NCI-H446 treated with DMSO at 0.1 percent for 48 hours (cell line): ENCODE measurements at regions not wholly inside any gene's neighbourhood (a gene's known extent, or its start where the extent isn't known, plus 50 kb on each side); places are given as distances from the start of the nearest gene placed in this dataset.
A peak's percentile ranks its signal among the peaks of the same experiment; 100 is the strongest.

ENCODE experiments used
- DNase-seq: peaks from one replicate; lab custom pipeline; 2025; lab: John Stamatoyannopoulos, UW

DNA sequence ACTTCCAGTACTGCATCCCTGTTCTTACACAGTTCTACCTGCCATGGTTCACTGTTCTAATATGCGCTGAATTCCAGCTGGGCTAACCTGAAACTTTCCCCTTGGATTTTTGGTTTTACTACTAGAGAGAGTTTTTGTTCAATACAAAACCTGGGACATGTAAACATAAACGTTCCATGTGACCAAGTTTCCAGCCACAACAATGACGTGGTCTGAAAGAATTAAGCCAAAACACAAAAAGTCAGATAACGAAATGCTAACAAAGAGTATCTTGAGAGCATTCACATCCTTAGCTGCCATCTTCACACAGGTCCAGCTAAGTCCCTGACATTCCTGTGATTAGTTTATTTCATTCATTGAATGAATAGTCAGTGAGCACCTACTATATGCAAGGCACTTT lies 467.0 kb upstream of the PKDCC start:
- no peak for DNase-seq

DNA sequence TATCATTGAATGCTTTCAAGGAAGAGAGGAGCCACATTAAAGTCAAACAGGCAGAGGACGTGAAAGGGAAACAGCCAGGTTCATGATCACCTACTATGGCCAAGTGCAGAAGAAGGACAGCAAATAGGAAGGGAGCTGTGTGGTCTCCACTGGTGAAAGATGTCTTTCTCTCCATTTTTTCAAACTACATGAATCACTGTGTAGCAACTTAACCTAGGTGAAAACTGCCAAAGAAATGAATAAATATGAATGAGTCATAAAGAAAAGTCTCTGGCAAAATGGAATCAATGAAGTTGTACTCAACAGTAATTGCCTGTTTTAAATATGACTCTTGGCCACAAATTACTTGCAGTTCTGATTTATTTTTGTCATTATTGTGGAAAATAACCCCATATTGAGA lies 452.6 kb upstream of the PKDCC start:
- no peak for DNase-seq

DNA sequence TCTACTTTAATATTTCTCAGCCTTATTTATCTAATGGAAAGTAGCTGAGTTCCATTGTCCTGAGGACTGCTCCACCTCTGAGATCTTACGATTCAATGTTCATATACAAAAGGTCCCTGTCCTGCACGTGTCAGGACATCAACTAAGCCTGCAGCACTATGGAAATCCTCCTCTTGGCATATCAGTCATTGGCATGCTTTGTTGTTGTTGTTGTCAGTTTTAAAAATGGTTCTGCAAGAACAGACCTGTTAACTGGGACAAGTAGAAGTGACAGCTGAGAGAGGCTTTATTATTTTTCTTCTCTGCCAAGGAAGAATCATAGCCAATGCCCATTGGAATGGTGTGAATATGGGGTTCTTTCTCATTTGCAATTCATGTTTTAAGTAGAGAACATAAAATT lies 450.1 kb upstream of the PKDCC start:
- DNase-seq: peak; percentile 37

DNA sequence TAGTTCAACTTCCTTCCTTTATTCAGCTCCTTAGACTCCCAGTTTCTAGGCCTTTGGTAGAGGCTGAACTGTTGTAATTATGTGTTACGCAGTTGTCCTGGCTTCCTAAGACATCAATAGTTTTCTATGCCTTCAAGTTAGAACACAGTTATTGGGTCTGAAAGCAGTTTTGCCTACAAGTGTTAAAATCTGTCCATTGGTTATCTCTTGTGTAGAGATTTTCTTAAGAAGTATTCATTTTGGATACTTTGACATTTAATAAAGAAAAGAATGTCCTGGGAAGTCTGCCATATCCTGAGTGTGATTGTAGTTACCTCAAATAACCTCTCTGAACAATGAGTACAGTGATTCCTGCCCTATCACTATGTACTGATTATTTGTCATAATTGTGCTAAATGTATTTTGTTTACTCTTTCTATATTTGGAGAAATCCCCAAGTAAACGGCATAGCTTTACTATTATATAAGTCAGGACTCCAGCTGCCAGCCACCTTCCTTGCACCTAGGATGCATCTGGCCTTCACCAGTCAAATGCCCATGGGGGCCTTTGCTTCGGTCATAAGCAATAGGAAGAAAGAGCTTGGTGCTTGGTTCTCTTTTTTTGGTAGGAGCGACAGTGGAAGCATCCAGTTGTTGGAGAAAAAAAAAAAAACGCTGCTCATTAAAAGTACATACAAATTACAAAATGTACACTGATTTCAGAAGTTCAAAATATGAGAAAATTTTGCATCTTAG lies 449.5 kb upstream of the PKDCC start:
- DNase-seq: no peak

DNA sequence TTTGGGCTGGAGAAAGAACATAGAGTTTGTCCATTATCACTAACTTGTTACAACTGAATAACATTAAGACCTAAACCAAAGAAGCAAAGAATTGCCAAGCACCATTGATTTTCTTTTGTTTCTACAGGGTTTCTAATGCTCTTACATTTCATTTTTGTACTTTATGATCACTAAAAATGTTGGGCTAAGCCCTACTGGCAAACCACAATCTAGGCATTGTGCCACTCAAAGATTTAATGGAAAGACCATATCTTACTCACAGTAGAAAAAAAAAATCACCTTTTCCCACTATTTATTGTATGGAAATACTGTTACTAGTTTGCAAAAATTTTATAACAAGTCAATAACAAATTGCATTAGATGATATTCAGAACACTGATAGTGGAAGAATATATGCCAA lies 447.4 kb upstream of the PKDCC start:
- DNase-seq: no peak

DNA sequence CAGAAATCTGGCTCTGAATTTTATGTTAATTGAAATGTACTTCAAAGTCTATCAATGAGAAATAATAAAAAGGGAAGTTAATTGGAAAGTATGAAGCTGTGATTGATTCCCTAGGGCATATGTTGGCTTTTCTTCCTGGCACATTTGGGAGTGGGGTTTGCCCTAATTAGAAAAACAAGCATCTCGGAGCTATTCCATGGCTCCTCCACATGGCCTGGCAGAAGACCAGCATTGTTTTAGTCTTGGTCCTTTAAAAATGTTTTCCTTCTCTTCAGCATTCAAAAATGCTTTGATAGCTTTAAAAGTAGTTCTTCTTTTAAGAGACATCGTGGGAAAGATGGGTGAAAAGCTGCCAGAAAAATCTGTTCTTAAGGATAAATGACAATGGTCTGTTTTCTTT lies 445.5 kb upstream of the PKDCC start:
- DNase-seq: peak; percentile 10

DNA sequence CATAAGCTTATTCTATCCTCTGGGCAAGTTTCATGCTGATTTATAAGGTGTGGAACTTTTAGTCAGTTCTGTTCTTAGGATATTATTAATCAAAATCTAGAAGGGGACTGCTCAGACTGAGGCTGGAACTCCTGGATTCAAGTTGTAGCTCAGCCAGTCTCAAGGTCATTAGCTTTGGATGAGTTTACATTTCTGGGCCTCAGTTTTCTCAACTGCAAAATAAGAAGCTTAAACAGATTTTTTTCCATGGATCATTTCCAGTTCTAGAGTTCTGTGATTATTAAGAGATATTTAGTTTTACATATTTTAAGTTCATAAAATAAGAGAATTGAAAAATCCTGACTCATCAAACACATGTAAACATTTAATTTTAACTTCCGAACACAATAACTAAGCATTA lies 442.5 kb upstream of the PKDCC start:
- no peak for DNase-seq

DNA sequence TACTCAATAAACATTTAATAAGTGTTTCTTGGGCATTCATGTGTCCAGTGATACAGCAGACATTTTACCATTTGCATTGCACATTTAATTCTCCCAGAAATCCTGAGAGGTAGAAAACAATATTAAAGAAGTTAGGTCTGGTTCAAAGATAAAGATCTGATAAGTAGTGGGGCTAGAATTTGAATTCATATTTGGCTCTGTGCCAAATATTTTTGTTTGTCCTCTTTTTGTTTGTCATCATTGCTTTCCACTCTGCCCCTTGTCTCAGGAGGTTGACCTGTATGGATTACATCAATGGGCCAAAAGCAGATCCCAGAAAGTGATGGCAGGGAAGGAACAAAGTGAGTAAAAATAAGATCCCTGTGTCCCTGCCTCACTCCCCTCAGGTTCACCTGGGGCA lies 441.9 kb upstream of the PKDCC start:
- no peak for DNase-seq

DNA sequence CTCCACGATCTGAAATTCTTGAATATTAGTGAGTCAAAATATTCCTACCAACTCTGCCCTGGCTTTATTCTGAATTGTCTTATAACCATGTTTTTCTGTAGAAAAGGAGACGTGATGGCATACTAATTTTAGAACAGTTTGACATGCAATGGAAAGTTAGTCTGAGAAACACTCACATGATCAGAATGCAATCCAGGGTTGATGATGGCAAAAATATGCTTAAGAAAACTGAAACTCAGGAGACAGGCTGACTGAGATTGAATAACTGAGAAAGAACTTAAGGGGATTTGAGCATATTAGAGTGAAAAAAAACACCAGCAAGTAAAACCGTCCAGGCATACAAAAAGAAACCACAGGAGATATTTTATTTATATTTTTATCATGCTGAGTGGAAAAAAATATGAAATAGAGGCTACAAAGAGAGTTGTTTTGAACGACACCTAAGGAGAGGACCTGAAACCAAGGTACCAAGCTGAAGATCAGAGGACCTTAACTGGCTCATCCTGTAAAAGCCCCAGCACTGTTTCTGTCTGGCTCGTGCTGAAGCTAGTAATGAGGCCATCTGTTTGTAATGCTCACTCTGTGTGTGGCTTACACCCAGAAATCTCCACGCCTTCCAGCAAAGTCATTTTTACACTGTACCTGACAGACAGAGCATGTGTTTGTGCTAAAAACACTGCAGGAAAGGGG lies 437.2 kb upstream of the PKDCC start:
- DNase-seq: peak; percentile 25

DNA sequence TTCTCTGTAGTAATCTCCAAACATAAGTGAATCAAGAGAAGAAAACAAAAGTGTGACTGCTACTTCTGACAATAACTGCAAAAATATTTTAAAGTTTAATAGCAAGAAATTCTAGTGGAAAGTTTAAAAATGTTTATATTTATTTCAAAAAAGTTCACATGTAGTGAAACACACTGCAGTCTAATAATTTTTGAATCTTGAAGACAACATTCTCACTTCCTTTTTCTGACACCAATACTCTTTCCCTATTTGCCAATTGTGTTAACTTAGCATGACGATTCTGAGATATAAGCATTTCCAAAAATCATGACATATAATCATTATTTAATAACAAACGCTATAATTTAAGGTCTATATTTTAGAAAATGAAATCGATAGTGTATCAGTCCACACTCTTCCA lies 429.1 kb upstream of the PKDCC start:
- no peak for DNase-seq

DNA sequence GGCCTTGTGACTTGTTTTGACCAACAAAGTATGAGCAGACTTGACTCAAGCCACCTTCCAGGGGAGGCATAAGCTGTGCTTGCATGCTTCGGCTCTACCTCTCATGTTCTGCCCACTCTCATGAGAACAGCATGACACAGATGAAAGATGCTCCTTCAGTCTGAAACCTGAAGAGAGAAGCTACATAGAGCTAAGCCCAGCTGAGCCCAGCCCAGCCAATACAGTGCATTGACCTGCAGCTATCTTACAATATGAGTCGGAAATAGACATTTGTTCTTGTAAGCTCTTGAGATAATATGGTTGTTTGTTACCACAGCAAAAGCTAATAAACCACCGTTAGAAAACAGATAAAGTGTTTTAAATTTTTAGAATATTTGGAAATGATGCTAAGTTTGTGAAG lies 426.7 kb upstream of the PKDCC start:
- no peak for DNase-seq

DNA sequence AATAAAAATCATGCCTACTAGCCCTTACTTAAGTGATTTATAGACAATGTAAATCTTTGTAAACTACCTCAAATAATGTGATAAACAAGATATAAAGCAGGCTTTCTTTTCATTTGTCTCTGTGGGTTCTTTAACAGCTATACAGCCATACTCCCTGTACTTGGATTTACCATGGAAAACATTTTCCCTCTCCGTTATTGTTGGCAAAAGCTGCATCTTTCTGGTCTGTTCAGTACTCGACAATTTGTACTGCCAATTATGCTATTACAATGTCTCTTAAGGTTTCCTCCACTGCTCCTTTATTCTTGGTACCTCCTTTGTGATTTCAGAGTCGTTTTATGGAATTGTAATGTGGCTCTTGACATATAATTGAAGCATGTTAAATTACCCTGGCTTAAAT lies 426.3 kb upstream of the PKDCC start:
- DNase-seq: peak; percentile 5

DNA sequence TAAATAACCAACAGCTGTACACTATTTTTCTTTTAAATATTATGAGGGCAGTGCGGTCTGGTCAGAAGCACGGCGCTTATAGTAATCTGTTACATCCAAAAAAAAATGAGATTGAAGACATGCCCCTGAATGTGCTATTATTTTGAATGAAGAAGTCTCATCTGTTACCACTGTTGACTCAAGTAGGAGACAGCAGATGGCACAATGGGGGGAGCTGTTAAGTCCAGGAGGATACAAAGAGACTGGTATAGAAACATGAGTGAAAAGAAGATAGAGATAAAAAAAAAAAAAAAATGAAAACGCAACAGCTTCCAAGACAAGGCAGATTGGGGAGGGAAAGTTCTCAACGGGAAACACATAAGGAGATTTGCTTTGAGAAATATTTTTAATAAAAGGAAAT lies 425.5 kb upstream of the PKDCC start:
- DNase-seq: peak; percentile 72

DNA sequence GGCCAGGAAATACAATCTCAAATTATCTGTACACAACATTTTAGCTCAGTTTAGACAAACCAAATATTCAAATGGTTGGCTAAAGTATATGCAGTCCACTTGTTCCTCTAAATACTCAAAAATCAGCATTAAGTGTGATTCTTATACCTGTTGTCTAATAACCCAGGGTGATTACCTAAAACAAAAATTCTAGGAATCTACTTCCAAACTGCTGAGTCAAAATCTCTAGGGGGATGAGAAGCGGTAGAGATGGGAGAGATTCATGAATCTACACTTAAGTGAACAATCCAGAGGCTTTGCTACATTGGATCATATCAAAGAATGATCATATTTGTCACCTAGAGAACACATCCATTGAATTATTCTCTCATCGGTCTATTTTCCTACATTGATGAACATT lies 420.9 kb upstream of the PKDCC start:
- no peak for DNase-seq

DNA sequence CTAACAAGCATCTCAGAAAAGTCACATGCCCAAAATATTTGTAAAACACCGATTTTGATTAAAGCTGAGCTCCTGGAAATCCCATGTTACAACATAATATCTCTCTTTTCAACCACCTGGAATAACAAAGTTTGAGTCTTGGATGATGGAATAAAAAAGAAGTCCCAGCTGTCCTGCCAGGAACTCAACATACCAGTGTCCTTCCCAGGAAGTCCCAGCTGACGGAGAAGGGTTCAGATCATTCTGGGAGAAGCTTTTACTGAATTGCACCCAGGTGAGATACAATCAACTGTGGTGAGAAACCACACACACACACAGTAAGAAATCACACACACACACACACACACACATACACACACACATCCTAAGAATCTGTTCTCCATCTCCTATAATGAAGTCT lies 413.1 kb upstream of the PKDCC start:
- DNase-seq: no peak

DNA sequence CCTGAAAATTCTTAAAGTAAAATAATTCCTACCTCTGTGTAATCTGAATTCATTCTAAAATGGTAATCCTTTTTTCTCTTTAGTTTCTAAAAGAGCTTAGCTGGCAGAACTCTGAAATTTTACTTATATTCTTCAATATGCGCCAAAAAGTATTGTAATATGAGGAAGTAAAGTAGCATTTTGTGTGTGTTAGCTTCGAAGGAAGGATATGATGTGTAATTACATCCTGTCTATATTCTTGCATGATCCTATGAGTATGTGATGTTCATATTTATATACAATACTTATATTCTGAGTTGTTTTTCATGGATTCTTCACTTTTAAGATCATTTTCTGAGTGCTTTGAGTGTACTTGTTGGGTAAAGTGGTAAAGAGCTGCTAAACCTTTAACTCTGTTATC lies 402.9 kb upstream of the PKDCC start:
- DNase-seq: no peak

DNA sequence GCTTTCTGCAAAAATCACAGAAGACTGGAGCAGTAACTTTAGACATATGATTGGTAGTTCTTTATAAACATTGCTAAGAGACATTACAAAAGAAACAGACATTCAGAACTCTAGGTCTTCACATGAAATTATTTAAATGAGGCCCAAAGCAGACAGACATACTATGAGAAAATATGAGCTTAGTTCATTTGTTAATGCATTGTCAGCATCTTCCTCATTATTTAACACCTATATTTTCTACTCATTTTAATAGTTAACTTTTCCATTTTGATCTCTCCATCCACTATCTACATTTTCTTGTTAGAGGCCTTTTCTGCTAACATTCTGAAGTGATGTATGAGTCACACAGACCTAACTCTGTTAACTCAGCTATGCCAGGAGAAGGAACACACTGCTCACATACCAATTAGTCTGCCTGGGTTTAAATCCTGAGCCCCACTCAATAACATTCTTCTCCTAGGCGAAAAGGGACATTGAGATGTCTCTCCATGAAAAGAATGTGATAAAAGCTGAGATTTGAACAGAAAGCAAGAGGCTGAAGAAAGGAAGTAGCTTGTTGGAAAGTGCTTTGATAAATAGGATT lies 400.3 kb upstream of the PKDCC start:
- DNase-seq: no peak

DNA sequence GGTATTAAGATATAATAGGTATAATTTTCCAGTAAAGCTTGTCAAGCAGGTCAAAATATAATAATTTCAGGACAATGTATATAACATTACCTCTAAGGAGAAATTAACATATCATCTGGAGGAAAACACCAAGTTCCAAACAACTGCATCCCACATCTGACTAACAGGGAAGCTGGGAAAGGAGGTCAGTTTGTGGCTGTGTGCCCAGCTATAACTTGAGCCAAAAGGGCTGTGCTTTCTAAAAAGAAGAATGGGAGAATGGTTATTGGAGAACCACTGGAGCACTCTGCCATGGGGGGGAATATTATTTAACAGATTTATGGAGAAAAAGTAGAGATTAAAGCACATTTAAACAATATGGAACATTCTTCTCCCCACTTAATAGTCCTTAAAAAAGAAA lies 390.6 kb upstream of the PKDCC start:
- DNase-seq: no peak

DNA sequence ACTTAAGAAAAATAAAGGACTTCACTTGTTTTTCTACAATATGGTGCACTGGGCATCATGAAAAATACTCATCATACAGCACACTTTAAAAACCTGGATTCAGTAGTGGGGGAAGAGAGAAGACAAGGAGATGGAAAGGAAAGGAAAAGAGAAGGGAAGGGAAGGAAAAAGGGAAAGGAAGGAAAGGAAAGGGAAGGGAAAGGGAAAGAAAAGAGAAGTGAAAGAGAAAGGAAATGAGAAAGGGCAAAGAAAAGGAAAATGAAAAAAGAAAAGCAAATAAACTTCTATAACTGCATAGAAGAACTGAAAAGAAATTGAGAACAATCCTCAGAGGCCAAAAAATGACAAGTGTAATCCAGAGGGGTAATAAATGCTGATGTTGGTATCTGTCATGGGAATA lies 388.1 kb upstream of the PKDCC start:
- no peak for DNase-seq

DNA sequence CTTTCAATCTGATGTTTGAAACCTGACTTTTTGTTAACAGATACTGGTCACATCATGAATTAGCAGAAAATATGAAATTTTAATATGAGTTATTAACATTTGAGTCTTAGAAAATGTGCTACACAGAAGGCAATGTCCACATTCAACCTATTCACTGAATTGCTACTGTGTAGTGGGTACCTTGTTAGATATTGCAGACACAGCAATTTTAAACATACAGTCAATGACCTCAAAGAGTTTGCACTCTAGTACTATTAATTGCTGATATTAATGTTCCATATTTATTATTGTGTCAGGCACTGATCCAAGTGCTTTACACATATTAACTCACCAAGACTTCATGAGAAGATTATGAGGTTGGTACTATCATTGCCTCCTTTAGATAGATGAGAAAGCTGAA lies 385.4 kb upstream of the PKDCC start:
- DNase-seq: no peak

DNA sequence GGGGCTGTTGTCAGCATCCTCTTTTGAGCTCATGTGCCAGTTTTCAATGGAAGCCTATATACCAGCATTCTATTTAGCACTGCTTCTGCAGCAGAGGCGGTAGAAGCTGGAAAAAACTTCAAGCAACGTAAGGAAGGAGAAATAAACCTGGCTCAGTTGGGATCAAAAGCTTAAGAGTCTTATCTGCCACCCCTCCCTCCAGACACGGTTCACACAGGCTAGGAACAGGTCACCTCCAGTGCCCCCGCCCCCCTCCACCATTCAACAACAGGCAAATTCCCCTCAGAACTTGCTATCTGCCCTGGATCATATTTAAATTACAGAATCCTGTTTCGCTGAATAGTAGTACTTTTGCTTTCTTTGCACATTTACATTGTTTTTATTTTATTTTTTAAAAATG lies 384.8 kb upstream of the PKDCC start:
- no peak for DNase-seq

DNA sequence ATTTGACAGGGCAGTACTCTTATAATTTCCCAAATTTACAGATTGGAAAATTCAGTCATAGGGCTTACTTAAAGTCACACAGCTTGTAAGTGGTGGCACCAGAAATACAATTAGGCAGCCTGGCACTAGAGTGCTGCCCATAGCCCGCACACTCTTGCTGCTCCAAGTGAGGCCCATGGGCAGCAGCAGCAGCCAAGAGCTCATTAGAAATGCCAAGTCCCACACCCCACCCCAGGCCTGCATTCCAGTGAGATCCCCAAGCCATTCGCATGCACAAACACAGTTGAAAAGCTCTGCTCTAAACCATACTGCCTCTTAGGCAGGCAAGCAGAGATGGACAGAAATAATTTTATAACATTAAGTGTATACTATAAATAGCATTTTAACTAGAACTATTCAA lies 379.3 kb upstream of the PKDCC start:
- no peak for DNase-seq

DNA sequence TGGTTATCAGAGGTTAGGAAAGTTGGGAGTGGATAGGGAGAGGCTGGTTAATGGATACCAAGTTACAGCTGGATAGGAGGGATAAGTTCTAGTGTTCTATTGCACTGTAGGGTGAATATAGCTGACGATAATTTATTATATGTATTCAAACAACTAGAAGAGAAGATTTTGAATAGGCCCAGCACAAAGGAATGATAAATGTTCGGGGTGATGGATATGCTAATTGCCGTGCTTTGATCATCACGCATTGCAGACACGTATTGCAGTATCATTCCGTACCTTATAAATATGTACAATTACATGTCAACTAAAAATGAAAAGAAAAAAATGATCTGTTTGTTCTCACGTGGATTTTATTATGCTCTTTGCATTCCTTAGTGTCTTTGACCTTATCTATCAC lies 369.2 kb upstream of the PKDCC start:
- DNase-seq: no peak

DNA sequence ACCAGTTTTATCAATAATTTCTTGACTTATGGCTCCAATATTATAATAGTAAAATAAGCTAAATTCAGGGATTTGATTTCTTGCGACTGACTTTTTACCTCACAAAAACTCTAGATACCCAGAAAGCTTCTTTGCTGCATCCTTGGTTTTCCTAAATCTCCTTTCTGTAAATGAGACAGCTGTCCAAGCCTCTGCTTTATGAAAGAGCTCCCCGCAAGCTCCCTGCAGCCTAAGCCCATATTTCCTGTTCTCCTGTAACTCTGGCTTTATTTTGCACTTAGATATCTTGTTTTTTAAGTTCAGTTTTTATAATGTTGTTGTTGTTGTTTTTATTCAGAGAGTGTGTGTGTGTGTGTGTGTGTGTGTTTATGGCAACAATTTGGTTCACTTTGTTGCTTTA lies 361.7 kb upstream of the PKDCC start:
- DNase-seq: no peak
